GM21528 (cell line): ENCODE measurements at regions not wholly inside any gene's neighbourhood (a gene's known extent, or its start where the extent isn't known, plus 50 kb on each side); places are given as distances from the start of the nearest gene placed in this dataset.
A peak's percentile ranks its signal among the peaks of the same experiment; 100 is the strongest.
"Not testable (repeated sequence)": the region's sequence is repeated elsewhere in the genome, so short reads cannot be mapped to it uniquely, and the experiment has no call there.

Experiments used
- ATAC-seq: cut with Tn5 transposase; IDR thresholded peaks from one replicate; pipeline ENCODE4 v1.9.1; 2021; ENCODE audit warnings: mild to moderate bottlenecking, moderate library complexity; ENCODE audit not compliant: unreplicated experiment, low FRiP score

DNA sequence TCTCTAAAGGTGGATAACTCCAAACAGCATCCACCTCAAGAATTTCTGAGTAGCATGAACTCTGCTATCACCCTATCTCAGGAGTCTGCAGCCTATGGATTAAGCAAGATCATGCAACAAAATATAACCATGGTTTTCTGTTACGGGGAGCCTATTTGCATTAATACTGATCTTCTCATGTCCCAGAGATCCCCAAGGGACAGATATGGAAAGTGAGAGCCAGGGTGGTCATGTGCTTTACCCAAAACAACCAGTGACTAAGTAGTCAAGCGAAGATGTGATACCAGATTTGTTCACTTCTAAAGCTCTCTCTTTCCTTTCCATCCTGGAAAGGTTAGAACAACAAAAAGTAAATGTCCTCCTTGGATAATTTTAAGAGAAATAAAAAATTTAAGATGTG lies 125.1 kb downstream of the PRRX1 start:
- ATAC-seq: no peak

DNA sequence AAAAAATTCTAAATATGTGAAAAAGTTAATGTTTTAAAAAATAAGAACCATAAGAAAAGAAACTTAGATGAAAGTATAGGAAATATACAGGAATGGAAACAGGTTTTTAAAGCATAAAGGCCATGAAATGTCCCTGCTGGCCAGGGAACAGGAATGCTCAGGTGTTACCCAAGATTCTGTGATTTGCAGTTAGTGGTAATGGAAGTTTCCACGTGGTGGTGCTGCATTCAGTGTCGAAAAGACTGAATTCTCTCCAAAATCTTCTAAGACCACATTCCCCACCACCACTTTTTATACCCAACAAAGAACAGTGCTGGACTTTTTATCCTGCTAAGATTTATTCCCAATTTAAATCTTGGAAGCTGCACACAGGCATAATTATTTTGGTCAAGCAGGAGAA lies 126.2 kb downstream of the PRRX1 start:
- no peak for ATAC-seq

DNA sequence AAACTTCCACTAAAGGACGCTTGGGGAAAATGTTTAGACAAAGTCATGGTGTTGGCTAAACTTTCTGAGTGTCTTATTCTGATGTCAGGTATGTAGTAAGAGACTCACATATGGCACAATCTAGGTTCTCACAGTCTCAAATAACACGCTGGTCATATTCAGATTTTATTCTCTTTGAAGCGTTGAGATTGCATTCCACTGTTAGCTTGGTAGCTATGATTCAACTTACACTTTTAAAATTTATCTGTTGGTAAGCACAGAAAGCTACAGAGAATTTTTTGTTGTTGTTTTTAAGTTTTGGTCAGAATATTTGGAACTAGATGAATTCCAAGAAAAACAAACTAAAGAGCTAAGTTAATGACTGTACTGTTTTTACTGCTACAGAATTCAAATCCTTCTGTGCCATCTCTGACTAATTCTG lies 126.7 kb downstream of the PRRX1 start:
- ATAC-seq: no peak

DNA sequence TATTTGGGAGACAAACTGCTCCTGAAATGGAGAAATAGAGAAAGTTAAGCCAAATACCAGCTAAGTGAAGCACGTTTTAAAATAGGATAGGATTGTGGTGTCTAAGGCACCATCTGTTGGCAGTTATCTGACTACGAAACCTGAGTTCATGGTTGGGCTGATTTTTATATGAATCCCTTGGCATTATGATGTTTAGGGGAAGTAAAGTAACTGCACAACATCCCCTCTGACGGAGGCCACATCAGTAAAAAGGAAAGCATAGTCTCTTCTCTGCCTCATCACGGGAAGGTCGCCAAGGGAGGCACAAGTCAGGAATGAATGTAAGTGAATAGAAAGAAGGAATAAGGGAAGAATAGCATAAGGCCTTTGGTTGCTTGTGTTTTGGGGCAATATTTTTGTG lies 128.0 kb downstream of the PRRX1 start:
- no peak for ATAC-seq

DNA sequence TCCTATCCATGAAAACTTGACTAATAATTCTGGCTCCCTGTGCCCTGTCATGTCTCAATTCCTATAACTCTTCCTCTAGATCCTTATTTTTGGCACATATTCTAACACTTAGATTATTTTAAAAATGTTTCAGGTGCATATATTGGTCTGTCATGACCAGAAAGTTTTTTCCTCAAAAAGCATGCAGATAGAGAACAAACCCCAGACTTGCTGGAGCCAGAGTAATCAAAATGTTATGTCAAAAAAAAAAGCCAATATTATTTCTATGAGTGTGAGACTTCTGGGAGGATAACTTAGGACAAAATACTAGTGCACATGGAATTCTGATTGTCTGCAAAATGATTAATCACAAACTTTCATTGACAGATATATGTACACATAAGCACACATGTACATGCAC lies 135.1 kb upstream of the MROH9 start:
- ATAC-seq: no peak

DNA sequence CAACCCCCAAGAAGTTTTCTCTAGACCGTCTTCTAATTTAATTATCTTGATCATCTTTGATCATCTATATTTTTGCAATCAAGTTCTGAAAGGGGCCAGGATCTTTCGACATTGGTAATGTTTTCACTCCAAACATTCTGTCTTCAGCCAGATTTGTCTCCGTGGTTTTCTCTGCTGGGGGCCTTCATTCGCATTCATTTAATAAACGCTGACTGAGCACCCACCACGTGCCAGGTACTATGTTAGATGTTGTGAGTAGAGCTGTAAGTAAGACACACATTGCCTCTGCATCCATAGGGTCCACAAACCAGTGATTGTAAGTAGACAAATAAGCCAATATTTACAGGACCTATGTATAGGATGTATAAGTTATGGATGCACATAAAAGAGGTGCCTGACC lies 134.5 kb upstream of the MROH9 start:
- ATAC-seq: no peak

DNA sequence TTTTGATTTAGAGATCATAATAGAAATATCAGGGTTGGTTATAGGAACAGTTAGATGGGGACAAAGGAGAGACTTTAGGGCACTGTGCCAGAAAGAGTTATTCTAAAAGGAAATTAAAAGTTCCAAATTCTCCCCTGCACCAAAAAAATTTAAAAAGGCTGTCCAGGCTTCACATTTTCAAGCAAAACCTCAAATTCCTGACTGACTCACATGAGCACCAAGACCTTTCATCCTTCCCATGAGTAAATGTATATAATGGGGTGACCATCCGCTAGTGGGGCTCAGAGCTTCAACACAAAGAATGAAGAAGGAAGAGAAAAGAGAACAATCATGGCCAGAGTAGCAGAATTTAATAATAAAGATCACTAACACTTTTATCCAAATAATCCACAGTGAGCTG lies 131.6 kb upstream of the MROH9 start:
- ATAC-seq: no peak

DNA sequence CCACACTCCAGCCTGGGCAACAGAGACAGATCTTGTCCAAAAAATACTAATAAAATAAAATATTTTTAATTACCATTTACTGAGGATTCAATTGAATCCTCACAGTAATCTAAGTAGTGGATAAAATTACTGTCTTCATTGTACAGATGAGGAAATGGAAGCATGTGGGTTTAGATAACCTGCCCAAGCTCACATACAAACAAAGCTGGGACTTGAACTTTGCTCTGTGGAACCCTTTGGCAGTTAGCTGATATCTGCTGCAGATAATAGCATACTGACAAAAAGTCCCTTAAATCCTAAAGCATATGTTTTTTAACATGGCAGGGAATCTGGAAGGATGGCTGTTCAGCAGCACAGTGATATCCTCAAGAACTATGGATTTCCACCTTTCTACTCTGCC lies 130.9 kb upstream of the MROH9 start:
- no peak for ATAC-seq

DNA sequence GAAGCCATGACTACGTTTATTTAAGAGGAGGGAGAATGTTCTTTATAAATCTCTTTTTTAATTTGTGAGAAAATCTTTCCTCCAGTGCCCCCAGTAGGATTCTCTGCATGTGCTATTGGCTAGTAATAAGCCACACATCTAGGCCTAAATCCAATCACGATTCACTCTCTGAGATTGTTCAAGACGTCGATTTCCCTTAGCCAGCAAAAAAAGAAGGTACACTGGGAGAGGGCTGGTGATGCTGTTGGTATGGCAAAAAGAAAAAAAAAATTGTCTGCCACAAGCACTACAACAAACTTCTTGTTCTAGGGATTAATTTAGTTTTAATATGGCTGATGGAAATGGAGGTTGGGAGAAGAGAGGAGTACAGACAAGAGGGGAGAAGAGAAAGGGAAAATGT lies 130.5 kb upstream of the MROH9 start:
- no peak for ATAC-seq

DNA sequence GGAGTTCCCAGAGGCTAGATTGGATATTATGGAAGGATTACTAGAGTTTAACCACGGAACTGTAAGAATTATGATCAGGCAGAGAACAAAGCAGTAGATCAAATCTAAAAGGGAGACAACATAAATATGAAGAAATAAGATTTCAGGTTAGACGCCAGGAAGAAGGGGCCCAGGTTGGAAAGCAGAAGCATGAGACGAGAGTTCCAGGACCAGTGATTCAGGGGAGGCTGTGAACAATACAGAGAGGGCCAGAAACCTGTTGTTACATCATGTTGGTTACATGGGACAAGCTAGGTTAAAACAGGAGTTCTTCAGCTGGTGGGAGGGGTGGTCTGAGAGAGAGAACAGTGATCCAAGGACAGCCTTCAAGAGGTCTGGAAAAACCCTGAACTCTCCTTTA lies 128.4 kb upstream of the MROH9 start:
- no peak for ATAC-seq

DNA sequence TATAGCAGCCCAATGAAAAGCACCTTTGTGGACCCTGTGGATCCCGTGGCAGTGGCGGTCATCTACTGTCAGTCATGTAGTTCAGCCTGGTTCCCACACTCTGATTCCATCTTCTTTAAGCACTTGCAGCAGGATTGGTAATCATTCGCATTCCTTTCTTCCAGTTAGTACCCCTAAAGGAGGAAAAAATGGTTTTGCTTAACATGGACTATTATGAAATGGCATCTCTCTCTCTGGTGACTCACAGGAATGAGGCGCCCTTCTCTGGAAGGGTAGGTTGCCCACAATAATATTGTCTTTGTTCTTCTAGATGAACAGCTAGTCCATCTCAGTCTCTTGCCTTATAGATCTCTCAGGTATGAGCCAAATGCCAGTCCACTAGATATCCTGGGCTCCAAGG lies 127.9 kb upstream of the MROH9 start:
- ATAC-seq: no peak

DNA sequence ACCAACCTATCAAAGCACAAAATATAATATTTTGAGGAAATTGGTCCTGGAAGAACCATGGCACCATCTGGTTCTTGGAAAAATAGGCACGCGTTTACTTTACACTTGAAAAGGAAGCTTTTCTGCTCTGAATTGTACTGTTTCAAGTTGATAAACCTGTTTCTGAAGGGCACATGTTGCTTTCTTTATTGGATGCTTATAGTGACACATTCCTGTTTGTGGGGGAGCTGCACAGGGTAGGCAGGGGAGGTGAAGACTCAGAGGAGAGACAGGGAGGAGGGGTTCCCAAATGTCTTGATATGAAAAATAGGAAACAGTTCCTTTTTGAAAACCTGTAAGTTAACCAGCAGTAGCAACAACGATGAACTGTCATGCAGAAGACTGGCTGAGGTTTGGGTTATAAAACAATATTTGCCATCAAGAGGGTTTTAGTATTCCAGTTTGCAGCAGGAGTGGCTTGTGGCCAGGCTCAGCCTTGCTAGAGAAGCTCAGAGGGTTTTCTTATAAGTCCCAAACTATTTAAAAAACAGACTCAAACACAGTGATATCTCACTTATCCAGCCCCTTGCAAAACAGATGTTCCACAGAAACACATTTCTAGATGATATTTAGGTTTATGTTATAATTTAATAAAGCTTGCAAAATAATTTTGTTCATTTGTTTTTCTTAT lies 127.0 kb upstream of the MROH9 start:
- ATAC-seq: no peak

DNA sequence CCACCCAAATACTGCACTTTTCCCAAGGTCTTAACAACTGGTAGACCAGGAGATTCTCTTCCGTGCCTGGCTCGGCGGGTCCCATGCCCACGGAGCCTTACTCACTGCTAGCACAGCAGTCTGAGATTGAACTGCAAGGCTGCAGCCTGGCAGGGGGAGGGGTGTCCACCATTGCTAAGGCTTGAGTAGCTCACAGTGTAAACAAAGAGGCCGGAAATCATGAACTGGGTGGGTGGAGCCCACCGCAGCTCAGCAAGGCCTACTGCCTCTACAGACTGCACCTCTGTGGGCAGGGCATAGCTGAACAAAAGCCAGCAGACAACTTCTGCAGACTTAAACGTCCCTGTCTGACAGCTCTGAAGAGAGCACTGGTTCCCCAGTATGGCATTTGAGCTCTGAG lies 124.3 kb upstream of the MROH9 start:
- not testable (repeated sequence) for ATAC-seq

DNA sequence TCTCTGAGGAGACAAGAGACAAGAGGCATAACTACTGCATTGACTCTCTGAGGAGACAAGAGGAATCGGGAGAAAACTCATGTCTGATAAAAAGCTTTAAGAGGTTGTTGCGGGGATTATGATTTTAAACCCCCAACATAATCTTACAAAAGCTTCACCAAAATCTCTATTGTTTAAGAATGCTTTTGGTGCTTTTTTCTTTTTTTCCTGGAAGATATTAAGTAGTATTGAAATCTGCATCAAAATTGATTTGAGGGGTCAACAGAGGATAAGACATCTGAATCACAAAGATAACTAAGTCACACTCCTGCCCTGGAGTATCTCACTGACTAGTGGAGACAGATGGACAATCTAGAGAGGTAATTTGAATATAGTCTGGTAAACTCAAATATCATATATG lies 115.6 kb upstream of the MROH9 start:
- ATAC-seq: no peak

DNA sequence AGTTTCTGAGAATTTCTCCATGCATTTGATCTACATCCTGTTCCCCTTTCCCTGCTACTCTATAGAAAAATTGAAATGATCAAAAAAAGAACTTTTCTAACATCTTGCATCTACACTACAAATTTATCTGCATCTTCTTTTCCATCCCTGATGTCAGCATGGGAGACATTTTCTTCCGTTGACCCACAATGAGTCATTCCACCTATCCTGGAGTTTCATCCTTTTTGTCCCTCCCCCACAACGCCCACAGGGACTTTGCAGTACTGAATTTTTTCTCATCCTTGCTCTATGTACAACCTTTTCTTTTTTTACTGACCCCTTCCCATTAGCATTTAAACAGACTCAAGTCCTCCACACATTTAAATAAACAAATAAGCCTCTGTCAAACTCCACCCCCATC lies 112.2 kb upstream of the MROH9 start:
- no peak for ATAC-seq

DNA sequence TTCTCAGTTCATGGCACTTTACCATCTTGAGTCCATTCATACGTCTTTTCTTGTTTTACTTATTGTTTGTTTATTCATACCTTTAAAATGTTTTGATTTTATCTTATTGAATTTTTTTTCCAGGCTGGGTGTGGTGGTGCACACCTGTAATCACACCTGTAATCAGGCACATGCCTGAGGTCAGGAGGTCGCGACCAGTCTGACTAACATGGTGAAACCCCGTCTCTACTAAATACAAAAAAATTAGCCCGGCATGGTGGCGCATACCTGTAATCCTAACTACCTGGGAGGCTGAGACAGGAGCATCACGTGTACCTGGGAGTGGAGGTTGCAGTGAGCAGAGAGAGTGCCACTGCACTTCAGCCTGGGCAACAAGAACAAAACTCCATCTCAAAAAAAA lies 104.1 kb upstream of the MROH9 start:
- ATAC-seq: no peak

DNA sequence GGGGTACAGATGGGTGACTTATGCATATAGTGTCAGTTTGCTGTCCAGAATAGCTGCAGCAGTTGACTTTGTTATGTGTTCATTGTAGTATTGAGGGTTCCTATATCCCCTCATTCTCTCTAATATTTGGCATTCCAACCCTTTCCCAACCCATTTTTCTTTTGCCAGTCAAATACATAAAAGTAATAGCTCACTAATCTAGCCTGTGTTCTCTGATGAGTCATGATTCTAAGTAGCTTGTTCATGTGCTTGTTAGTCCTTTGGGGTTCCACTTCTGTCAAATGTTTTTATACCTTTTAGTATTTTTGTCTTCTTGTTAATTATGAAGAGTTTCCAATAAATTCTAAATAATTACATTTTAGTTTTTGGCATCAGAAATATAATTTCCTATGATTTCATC lies 99.2 kb upstream of the MROH9 start:
- no peak for ATAC-seq

DNA sequence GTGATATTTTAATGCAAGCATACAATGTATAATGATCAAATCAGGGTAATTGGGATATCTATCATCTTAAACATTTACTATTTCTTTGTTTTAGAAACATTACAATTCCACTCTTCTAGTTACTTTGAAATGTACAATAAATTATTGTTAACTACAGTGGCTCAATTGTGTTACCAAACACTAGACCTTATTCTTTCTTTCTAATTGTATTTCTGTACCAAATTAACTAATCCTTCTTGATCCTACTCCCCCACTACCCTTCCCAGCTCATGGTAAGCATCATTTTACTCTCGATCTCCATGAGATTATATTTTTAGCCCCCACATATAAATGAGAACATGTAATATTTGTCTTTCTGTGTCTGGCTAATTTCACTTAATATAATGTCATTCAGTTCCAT lies 95.0 kb upstream of the MROH9 start:
- ATAC-seq: no peak

DNA sequence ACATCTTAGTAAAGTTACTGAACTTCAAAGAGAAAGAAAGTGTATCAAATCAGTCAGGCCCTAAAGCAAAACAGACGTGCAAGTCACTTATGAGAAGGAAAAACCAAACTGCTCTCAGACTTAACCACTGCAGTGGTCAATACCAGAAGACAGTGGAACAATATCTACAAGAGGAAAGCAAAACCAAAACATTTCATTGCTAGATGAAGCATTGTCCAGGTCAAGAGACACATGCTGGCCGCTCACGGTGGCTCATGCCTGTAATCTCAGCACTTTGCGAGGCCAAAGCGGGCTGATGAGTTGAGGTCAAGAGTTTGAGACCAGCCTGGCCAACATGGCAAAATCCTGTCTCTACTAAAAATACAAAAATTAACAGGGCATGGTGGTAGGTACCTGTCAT lies 82.0 kb upstream of the MROH9 start:
- peak; percentile 58 for ATAC-seq

DNA sequence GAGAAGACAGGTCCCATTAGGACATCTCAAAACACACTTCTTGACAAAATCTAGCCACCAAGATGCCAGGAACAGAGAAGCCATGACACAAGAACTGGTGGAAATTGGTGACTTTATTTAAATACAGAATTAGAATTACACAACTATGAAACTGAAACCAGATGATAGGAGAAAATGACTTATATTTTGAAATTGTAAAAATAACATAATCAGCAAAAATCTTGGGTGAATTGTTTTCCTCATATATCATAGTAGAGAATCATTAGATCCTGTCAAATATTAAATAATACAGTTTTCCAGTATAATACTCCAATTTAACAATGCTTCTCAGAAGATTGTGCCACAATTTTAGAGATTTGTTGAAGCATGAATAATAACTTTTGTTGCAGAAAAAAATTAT lies 81.5 kb upstream of the MROH9 start:
- ATAC-seq: no peak

DNA sequence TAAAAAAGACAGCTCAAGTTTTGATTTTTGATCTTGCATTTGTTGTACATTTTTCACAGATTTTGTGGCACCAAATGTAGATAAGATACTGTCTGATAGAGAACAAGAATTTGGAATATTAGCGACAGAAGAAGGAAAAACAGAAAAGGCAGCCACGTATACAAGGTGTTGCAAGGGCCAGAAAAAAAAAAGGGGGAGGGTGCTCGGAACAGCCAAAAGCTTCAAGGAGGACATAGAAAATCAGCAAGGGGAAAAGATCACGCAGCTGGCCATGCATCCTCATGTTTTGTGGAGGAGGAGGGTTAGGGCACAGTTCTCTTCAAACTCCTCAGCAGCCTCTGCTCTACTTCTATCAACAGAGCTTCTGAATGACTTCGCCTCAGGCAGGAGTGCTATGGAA lies 80.7 kb upstream of the MROH9 start:
- no peak for ATAC-seq

DNA sequence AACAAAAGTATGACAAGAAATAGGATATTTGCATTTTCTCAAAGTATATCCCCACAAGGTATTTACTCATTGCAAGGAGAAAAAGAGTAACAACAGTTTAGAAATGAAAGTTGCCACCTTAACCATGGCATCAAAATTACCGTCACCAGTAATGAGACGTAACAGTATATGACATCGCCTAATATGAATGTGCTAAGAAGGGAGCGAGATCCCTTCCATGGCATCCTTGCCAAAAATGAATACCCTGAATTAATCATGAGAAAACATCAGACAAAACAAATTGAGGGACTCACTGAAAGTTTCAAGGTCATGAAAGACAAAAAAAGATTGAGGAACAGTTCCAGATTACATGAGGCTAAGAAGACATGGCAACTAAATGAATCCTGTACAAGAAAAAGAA lies 78.9 kb upstream of the MROH9 start:
- no peak for ATAC-seq

DNA sequence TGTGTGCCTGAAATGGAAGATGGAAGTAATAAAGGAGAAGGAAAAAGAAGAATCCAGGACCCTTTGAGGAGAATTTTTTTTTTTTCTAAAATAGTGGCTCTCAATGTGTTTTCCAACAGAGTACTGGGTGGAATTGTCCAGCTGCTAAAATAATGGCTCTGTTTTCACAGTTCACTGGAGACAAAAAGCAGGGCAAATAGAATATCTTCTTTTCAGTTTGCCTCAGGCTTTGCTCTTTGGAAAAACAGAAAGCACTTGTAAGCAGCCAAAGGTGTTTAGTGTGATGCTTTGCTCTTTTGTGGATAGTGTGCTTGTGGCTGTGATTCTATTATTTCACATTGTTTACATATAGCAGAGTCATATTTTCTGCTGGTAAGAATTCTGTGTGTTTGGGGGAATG lies 77.4 kb upstream of the MROH9 start:
- ATAC-seq: no peak
